Nucleus accumbens (tissue), 56 donors: ENCODE measurements at regions not wholly inside any gene's neighbourhood (a gene's known extent, or its start where the extent isn't known, plus 50 kb on each side); places are given as distances from the start of the nearest gene placed in this dataset.
"Not testable (repeated sequence)": the region's sequence is repeated elsewhere in the genome, so short reads cannot be mapped to it uniquely, and the experiment has no call there.

Experiments used
- DNase-seq, 56 donors: peaks; one replicate each; lab custom pipeline; 2025; lab: John Stamatoyannopoulos, UW

DNA sequence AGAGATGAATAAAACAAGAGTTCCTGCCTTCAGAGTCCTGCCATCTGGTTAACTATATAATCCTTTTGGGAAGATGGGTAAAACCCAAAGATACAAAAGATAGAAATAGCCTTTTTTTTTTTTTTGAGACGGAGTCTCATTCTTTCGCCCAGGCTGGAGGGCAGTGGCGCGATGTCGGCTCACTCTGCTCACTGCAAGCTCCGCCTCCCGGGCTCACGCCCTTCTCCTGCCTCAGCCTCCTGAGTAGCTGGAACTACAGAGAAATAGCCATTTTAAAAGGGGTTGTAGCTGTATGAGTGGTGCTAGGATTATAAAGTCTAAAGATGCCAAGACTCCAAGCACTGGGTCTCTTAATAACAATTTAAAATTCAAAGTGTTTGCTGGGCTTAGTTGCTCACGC lies 97.2 kb downstream of the KDR start:
- no peak for DNase-seq

DNA sequence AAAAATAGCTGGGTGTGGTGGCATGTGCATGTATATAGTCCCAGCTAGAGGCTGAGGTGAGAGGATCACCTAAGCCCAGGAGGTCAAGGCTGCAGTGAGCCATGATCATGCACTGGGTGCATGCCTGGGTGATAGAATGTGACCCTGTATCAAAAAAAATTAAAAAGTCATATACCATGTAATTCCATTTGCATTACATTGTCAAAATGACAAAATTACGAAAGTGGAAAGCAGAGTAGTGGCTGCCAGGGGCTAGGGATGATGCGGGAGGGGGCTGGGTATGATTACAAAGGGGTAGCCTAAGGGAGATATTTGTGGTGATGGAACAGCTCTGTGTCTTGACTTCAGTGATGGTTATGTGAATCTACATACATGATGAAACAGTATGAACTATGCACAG lies 97.8 kb downstream of the KDR start:
- DNase-seq, result no peak

DNA sequence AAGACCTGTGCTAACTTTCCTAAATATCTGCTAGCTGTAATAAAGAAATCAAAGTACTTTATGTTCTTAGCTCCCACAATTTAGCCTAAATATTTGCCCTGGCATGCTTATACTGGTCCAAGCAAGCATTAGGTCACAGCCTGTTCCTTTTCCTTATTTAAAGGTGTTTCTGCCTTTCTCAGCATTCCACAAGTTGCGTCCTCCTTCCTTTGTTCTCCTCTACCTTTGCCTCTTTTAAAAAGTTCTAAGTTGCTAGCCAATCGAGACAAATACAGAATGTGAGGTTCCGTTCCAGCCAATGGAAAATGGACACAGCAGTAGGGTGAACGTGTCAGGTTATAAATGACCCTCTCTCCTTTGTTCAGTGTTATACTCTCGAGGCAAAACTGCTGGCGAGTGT lies 99.9 kb downstream of the KDR start:
- not testable (repeated sequence) for DNase-seq

DNA sequence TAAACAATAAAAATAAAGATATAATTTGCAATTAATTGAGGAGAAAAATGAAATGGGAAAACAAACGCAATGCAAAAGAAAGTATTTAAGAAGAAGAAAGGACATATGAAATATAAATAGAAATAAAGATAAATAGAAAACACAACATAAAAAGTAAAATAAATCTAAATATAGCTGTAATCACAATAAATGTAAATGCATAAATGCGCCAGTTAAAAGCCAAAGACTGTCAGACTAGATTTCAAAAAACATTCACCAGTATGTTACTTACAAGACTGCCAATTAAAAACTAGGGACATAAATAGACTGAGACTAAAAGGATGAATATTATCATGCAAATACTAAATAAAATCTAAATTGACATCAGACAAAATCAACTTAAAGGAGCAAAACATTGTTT lies 102.4 kb downstream of the KDR start:
- no peak for DNase-seq

DNA sequence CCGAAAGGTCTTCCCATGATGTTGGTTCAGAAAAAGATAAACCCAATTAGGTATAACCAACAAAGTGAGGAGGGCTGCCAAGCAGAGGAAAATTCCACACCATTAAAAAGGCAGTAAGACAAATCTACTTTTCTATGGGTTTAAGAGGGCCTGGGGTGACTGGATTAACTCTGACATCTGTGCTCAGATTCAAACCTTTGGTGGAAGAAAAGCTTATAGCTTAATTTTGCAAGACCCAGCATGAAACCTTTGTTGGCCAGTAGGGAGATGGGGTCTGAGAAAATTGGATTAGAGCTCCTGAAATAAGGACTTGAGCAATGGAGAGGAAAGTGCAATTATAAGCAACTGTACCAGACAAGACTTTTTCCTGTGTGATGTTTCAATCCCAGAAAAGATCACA lies 104.2 kb downstream of the KDR start:
- DNase-seq, result no peak

DNA sequence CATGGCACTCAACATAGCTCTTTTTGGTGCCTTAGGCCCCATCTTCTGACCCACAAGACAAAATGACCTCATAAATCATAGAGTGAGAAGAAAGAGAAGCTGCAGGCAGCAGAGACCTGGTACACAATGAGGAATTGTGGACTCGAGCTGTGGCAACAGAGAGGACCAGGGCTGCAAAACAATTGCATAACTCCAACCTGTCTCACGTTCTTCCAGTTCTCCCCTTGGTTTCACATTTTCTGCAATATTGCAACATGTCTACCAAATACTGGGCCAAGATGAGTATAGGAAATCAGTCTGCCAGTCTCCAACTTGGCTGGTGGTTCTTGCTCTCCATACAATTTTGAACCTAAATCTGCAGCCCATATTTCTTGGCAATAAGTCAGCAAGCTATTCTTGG lies 105.3 kb downstream of the KDR start:
- no peak for DNase-seq

DNA sequence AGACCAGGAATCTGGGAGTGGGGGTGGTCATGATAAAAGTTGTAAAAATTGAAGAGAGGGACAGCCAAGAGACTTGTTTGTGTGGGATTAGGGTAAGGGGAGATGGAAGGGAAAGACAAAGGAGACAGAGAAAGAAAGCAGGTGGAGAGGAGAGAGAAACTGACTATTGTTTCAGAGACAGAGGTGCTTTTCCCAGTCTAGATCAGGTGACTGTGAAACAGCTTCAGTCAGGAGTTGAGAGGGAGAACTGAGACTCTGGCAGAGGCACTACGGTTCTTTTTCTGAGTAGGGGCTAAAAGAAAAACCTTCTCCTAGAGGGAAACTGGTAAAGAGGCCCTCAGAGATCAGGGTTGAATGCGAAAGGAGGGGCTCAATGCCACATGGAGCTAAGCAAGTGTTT lies 106.4 kb downstream of the KDR start:
- no peak for DNase-seq

DNA sequence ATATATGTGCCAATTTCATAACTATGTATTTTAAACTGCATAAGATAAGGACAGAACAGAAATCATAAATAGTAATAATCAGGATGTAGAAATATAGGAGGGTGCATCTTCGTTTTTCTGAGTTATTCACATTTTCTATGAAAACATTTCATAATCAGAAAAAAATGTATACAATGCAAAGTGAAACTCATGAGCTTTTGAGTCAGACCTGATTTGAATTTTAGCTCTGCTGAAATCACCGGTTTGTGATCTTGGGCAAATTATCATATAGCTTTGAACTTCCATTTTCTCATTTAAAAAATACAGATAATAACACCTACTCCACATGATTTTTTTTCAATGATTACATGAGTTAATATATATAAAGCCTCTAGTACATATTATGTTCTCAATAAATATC lies 106.9 kb downstream of the KDR start:
- DNase-seq, result no peak

DNA sequence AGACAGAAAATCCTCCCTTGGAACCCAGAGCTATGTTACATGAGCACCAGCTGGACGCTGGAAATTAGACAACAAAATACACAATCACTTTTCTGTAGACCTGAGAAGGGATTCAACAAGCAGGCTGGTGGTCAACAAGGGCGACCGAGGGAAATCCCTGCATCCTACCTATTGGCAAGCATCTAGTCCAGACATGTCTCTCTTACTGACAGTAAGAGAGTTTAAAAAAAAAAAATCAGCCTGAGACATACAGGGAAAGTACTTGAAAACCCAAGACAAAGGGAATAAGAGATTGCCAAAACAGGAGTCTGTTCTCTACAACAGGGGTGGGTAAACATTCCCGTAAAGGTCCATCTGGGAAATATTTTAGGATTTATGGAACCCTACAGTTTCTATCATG lies 108.0 kb downstream of the KDR start:
- no peak for DNase-seq

DNA sequence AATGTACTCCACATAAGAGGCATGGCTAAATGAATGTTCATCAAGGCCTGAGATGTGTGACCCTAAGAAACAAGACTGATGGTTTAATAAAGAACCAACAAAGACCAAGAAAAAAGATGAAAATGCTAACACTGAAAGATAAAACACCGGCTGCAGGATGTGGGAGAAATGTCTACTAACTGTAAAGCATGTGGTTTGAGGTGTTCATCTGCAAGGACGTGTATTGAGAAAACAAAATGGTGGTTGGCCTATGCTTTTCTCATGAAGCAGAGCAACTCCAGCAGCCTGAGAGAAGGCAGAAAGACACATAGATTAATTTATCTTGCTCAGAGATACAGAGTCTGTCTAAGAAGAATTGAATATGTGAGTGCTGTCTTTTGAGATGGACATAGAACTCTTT lies 109.3 kb downstream of the KDR start:
- no peak for DNase-seq

DNA sequence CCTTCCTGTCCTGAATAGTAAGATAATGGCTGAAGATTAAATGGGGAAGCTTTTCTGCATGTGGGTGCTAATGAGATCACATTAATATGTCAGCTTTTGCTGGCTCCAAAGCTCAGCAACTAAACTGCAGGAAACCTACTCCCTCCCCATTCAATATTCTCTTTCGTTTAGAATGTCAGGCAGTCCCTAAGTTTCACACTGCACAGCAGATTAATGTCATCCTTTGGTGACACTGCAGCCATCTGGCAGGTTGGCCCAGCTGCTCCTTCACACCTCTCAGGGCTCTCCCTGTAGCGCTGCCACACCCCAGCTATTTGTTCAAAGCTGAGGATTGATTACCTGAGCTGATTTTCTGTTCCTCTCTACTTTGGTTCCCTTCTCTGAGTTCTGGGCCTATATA lies 110.5 kb downstream of the KDR start:
- no peak for DNase-seq

DNA sequence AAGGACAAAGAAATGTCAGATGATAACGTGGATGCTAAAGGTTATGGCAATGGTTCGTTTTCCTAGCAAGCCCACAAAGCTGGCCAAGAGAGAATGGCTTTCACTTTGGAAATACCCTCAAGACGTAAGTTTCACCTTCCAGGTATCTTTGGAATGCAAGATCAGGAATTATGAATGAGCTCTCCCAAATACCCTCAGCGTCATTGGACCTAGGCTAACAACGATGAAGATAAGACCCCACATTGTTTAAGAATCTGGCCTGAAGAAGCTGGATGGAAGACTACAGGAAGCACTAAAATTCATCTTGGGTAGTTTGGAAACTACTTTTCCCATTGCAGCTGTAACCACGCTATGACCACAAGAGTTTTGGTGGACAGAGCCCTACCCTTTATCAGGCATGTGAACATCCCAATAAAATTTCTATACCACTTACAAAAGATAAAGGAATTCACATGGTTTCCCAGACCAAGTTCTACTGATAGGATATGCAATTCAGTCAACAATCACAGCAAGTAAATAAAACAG lies 111.9 kb downstream of the KDR start:
- no peak for DNase-seq

DNA sequence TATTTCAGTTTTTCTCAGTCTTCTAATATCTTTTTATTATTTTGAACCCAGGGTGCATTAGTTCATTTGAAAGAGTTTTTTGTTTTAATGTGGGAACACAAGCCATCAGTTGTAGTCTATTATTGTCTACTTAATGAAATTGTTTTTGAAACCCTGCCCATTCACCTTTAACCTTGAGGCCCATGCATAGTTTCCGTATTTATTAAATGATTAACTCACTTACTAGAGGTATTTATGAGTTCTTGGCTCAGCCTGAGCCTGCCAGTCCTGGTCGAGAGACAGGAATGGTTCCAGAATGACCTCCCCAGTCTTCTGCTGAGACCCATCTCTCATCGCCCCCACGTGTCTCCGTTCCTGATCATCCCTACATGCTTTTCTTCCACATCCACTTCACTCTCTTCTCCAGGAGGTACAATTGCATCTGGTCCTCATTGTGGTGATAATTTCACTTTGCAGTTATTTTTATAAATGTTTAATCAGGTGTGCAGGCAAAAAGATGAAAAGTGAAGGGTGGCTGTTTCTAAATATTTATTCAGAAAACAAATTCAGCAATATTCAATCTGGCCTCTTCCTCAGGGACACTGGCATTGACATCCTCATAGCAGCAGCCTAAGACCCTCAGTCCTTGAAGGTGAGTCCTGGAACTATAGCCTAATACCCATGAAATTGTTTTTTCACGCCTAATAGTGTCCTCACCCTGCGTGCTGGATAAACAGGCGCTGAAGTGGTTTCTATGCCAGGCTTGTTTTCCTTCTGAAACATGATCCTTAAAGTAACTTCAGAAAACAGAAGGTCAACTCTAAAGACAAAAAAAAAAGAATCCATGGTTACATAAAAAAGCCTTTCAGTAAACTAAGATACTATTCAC lies 112.8 kb downstream of the KDR start:
- no peak for DNase-seq

DNA sequence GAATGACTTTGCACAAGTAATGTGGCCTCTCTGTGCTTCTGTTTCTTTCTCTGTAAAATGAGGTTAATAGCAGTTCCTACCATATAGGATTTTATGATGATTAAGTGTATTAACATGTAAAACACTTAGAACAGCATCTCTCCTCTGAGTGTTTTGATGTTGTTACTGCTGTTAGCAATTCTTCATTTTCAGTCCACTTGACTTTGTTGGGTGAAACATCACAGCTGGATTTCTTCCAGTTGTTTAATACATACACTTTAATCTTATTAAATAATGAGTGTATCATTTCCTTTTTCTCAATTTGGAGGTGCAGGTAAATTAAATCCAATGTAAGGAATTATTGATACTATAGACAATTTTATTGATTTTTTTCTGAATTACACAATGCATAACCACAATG lies 113.6 kb downstream of the KDR start:
- DNase-seq, result no peak

DNA sequence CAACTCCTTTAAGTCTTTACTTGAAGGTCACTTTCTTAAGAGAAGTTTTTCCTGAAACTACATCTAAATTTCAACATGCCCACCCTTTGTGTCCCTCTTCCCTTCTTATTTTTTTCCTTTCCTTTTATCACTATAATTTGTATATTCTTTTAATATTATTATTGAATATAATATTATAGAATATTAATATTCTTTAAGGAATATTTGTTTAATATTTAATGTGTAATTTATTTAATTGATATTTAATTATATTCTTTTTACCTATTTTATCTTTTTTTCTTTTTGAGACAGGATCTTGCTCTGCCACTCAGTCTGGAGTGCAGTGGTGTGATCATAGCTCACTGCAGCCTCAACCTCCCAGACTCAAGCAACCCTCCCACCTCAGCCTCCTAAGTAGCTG lies 114.8 kb downstream of the KDR start:
- no peak for DNase-seq

DNA sequence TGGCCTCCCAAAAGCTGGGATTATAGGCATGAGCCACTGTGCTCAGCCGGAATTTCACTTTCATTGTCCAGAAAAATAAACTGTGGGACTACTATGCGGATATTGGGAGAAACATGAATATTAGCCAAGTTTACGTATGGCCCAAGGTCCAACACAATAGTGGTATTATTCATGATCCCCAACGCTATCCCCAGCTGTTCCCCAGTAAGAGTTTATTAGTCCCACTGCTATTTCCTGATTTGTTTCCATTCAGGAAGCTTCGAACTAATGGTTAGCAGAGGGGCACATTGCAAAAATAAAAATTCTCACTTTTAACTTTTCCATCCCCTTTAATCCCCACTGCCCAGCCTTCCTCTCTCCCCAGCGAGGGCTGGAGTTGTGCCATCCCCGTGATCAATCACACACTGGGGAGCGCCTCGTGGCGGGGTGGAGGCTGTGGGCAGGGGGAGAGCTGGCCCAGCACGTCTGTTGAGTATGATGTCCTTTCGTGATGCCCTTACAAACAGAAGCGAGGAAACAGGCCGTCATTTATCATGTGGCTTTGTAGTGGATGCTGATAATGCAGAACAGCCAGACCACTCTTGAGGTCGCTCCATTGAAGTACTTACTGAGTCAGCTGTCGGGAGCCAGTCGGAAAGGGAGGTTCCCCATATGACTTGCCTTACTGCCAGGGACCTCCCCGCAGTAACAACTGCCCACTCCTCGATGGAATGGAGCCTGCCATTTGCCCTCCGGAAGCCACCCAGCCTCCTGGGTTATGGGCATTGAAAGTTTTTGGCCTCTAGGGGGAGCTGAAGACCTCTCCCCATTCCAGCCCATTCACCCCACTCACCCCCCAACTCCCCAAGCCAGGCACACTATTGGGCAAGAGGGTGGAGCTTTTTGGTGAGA lies 117.0 kb downstream of the KDR start:
- peak in 5 of 56 donors; percentile 5 to 36 (median 28) for DNase-seq

DNA sequence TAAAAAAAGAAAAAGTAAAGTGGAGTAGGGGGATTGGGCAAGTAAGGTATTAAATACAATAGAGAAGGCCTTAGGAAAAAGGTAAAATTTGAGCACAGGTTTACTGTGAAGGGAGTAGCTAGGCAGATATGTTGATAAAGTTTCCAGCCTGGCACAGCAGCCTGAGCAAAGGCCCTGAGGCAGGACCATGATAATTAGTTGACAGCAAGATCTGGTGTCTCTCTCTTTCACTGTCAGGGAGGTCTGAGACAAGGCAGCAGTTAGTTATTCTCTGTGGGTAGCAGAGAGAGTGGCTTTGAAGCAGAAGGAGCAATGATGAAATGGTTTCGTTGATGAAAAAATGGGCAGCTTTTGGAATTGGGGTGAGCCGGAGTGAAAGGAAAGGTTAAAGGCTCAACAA lies 119.5 kb downstream of the KDR start:
- DNase-seq, result no peak

DNA sequence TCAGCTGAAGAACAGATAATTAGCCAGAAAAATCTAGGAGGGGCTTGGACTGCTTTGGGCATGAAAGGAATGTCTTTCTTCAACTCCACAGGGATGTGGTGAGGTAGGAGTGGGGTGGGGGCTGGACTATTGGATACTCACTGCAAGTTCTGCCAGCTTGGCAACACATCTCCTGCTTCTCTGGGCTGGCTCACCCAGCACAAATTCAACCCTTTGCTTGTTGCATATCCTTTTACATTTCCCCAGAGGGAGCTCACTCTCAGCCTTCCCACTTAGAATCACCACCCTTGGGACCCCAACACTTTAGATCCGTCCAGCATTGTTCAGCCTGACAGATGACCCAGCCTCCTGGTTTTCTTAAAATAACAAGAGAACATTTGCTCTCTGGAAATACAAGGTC lies 120.6 kb downstream of the KDR start:
- DNase-seq, result no peak

DNA sequence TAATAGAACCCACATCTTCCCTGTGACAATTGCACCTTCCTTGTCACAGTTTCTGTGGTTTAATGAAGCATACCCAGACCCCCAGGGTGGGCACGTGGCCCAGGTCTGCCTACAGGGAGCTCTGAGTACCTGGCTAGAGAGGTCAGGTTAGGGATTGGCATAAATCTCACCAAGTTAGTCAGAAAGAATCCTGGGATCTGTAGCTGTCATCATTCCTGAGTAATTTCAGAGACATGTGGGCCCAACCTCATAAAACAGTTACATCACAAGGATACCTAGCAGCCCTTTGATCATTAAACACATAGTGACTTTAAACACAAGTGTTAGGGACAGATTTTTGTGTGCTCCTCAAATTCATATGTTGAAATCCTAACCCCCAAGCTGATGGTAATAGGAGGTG lies 123.0 kb downstream of the KDR start:
- DNase-seq, result no peak

DNA sequence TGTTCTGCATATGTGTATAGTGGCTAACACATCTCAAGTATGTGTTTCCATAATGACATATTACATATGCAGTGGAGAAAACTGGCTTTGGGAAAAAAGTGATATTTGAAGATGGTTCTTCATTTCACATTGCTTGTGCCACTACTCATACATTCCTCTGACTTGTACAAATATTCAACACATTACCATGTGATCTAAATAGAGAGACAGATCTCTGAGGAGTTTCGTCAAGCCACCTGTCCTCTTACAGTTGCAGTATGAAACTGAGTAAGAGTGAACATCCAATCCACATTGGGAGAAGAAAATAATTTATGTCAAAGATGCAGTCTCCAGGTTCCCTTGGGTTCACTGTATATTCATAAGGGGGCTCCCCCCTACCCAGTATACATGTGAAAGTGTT lies 123.9 kb downstream of the KDR start:
- DNase-seq, result no peak

DNA sequence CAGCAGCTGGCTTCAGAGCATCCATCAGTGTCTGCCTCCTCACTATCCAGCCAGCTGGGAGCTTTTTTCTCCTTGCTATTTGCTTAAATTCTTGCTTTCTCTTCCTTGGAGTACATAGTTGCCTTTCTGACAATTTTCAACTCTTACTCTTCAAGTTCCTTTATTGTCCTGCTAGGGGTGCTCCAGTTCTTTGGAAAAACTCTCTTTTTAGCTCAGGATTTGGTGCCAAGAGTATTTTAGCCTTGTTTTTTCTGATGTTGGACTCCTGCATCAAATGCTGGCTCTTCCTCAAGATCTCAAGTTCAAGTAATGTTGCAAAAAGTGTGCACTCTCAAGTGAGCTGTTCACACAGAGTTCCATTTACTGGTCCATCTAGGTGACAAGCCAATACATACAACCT lies 126.4 kb downstream of the KDR start:
- no peak for DNase-seq
